NT2/D1 (cell line): ENCODE measurements at regions not wholly inside any gene's neighbourhood (a gene's known extent, or its start where the extent isn't known, plus 50 kb on each side); places are given as distances from the start of the nearest gene placed in this dataset.

Experiments
- SUZ12 ChIP-seq: IDR thresholded peaks from 2 replicates; pipeline ENCODE4 v1.6.1; 2011; ENCODE audit not compliant: insufficient read length, insufficient read depth; ENCODE audit errors: extremely low read depth
- ZNF274 ChIP-seq: IDR thresholded peaks from 2 replicates; pipeline ENCODE4 v1.6.1; 2011; ENCODE audit warnings: mild to moderate bottlenecking, low read depth, low read length

DNA sequence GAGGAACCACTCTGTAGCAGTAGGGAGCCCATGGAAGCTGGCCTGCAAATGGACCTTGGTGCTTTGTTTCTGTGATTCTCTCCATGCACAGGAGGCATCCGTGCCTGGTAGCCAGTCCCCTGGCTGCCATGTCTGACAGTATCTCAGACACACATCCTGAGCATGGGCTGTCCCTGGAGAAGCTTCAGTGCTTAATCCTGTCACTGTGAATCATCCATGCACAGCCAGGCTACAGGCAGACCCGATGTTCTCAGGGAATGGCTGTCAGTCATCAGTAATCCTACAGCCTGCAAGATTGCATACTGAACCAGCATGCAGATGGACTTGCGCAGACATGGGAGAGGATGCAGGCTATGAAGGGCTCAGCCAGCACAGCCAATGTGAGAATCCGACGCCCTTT, 606.3 kb upstream of the PLXNA2 start:
- TF ChIP-seq SUZ12 (no peak), ZNF274 (no peak)
